COLO829 (cell line): ENCODE measurements at regions not wholly inside any gene's neighbourhood (a gene's known extent, or its start where the extent isn't known, plus 50 kb on each side); places are given as distances from the start of the nearest gene placed in this dataset.

Source experiments
- DNase-seq: peaks from one replicate; pipeline ENCODE4 v3.0.0; 2012; ENCODE audit warnings: low spot score

GRCh38 chr2:223225266-223225665, 173.3 kb downstream of the KCNE4 start:
- DNase-seq, result no peak

DNA sequence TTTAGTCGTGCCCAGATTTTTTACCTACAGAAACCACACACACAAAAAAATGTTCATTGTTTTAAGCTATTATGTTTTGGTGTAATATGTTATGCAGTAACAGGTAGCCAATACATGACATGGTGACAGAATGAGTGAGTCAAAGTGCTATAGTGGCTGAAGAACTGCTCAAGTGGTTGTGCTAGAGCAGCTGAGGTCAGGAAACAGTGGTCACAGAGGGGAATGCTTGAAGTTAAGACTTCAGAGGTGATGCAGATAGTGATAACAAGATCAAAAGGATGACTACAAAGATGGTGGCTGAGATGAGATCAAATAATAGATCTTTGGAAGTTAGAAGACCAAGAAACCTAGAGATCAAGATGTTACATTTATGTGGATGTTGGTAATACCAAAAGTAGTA, 174.3 kb downstream of the KCNE4 start:
- DNase-seq, result no peak

GRCh38 chr2:223227338-223227737, 175.3 kb downstream of the KCNE4 start:
- DNase-seq, result no peak

GRCh38 chr2:223228871-223229270, 176.9 kb downstream of the KCNE4 start:
- DNase-seq, result no peak

GRCh38 chr2:223230352-223230751, 178.4 kb downstream of the KCNE4 start:
- no peak for DNase-seq

DNA sequence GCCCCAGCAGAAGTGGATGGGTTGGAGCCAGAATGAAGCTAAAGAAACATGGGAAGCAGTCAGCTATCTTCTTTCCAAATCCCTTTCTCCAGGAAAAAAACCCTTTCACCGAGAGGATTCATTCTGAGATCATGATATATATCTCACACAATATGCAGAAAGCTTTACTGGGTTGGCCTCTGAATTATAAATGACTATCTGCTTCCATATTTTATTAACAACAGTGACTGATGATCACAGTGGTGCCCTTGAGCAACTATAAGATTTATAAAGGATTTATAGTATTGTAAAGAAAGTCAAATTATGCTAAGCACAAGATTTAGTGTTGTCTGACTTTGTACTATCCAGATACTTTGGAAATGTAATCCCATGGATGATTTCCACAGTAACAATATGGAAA, 180.3 kb downstream of the KCNE4 start:
- DNase-seq, result no peak

DNA sequence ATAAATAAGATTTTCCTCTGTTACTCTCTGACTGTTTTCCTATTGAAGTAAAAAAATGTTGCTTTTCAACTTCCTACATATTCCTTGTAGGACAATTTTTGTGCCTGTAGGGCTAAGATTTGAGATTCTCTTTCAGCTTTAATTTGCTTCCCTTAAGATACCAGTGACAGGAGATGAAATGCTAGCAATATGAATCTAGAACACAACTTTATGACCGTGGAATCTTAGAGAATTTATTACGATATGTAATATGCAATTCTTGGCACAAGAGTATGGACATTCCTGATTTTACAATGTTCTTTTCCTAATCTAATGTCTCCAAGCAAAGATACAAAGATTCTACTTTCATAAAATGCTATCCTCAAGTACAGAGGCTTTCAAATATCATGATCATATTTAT, 180.9 kb downstream of the KCNE4 start:
- DNase-seq, result no peak

DNA sequence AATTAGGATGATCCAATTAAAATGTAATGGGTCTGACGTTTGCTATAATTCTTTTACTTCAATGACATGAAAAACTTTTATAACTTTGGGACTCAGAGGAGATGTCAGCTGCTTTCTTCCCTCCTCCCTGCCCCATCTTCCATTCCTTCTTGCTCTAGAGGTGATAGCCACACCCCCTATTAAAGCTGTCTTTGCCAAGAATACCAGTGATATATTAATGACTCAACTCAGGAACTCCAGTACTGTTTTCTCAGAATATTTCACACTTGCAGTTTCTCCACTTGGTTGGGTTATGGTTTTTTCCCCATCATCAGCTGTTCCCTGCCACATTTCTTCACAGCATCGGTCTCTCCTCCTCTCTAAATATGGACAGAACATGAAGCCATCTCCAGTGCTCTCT, 184.0 kb downstream of the KCNE4 start:
- DNase-seq, result no peak

DNA sequence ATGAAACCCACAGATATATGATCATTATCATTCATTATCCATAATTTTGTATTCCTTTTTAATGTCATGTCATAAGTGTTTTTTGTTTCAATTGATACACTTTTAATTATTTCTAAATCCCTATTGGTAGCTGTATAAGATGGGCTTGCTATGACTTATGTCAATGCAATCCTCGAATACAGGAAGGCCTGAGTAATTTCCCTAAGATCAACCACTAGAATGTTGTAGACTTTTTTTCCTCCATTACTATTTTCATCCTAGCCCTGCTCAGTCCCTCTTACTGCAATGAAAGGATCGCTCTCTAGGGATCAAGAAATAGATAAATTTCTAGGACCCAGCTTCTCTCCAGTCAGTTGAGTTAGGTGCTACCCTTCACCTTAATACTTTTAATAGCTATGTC, 186.3 kb downstream of the KCNE4 start:
- no peak for DNase-seq

- no peak for DNase-seq
Observed at GRCh38 chr2:223243233-223243632, 191.2 kb downstream of the KCNE4 start.

DNA sequence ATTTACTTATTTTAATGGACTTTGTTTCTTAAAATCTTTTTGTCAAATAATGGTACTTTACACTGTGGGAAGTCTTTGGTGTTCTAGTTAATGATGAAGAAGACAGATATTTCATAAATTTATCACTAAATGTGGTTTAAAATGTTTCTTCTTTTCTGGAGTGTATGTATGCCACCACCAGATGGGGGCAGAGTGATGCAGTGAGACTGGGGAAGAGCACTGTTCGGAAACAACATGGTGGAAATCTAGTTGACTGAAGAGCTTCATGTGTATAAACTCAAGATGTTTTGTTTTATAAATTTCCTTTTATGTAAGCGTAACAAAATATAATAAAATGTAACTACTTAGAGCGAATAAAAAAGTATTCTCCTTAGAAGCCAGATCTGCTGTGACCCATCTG, 195.1 kb downstream of the KCNE4 start:
- DNase-seq, result peak; percentile 53

GRCh38 chr2:223251656-223252229, 199.8 kb downstream of the KCNE4 start:
- DNase-seq, result no peak

DNA sequence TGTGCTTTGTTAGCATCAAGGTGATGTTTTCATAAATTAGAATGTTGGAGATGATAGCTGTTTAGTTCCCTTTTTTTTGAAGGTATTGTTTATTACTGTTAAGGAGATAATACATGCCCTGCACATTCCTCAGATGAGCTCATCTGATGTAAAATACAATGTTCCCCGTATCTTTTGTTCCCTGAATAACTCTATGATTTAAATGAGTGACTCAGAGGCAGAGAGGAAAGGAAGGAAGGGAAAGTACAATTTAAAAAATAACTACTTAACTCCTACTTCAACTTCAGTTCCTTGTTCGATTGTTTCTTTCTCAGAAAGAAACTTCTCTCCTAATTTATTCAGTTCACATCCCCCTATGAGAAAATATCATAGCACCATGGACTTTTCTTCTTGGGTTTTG, 208.7 kb downstream of the KCNE4 start:
- DNase-seq, result no peak

DNA sequence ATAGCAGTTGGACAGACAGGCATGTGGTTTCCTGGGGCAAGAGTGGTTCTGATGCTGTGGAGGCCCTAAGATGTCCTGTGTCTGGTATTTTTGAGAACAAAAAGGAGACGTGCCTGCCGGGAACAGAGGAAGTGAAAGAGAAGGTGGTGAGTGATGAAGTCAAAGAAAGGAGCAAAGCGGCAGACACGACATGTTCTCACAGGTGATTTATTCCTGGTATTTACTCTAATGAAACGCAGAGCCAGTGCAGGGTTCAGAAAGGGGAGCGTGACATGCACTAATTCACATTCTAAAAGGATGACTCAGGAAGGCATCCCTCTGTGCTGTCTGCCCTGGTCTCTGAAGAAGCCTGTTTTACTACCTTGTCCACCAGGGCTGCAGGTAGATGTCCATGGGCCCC, 211.0 kb downstream of the KCNE4 start:
- no peak for DNase-seq

GRCh38 chr2:223264541-223265193, 212.7 kb downstream of the KCNE4 start:
- DNase-seq, result no peak

GRCh38 chr2:223267160-223267951, 215.4 kb downstream of the KCNE4 start:
- DNase-seq, result no peak

GRCh38 chr2:223269386-223269785, 217.4 kb downstream of the KCNE4 start:
- DNase-seq, result no peak

GRCh38 chr2:223270548-223270947, 218.6 kb downstream of the KCNE4 start:
- no peak for DNase-seq

- no peak for DNase-seq
Observed at GRCh38 chr2:223273995-223274394, 222.0 kb downstream of the KCNE4 start.

DNA sequence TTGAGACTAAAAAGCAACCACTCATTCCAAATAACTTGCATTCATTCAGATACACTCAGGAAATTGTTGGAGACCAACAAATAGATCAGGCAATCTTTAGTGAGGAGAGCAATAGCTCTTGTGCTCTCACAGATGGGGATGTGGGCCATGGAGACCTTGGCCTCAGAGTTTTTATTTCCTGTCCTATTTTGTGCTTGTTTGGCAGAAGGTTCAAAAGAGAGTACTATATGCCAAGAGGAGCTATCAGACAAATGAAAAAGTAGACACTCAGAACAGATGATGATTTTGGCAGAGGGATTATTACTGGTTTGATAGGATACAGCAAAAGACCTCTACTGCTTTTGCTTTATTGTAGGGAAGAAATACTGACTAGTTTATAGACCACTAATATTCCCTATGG, 230.2 kb downstream of the KCNE4 start:
- DNase-seq, result no peak

DNA sequence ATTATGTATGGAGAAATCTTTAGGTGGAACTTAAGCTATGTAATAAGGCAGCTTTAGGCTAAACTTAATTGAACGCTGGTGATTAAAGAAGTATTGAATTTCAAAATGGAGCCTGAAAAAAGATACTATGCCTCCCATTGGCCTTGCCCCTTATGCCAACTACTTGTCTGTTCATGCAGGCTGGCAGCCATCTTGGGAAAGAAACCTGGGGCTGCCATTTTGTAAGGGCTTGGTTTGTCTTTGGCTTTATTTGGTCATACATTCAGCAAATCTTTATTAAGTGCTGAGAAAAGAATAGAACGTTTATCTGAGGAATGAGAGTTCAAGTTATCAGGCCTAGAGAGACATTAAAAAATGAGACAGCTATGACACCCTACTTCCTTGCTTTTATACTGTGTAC, 231.3 kb downstream of the KCNE4 start:
- DNase-seq, result no peak

DNA sequence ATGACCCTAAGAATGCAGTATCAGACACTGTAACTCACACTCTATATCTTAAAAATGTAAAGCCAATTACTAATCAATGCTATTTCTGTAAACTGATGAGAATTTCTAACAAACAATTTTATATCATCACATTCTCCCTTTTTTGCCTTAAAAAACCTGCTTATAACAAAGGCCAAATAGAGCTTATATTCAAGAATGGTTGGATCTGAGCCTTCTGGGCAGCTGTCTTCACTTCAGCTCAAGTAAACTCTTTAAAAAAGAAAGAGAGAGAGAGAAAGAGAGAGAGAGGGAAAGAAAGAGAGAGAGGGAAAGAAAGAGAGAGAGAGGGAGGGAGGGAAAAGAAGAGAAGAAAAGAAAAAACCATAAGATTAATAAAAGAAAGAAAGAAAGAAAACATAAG, 231.8 kb downstream of the KCNE4 start:
- DNase-seq, result no peak
